OCI-LY7 (cell line): ENCODE measurements at regions not wholly inside any gene's neighbourhood (a gene's known extent, or its start where the extent isn't known, plus 50 kb on each side); places are given as distances from the start of the nearest gene placed in this dataset.

ENCODE experiments used
- BruUV-seq: library from RNA; stranded (reverse); fragments of 400-500 nt; replicated peaks from 2 replicates; lab custom pipeline; 2021; lab: Mats Ljungman, UMichigan
- CTCF ChIA-PET: fragments of 300-600 bp; sonication (Branson Sonifier 250); formaldehyde crosslinking; loops from one replicate; lab custom pipeline; 2022; ENCODE audit warnings: antibody characterized with exemption; ENCODE audit not compliant: unreplicated experiment; lab: Charles Lee
- POLR2A ChIA-PET: fragments of 300-600 bp; sonication (Branson Sonifier 250); formaldehyde crosslinking; loops from one replicate; lab custom pipeline; 2022; ENCODE audit warnings: antibody characterized with exemption; lab: Charles Lee
- DNase-seq: peaks from one replicate; pipeline ENCODE4 v3.0.0-alpha.2; 2015; ENCODE audit warnings: low spot score
- H2AFZ ChIP-seq: fragments of 200-600 bp; sonication (generic), shearing (Covaris generic); 2 replicates; pipeline ENCODE4 v1.6.1; 2014; ENCODE audit warnings: mild to moderate bottlenecking, antibody characterized with exemption, low read length, moderate library complexity
- H3K27ac ChIP-seq: fragments of 200-600 bp; sonication (generic); 2 replicates; pipeline ENCODE4 v1.5.1; 2014; ENCODE audit warnings: mixed run types, low read depth, mild to moderate bottlenecking, moderate library complexity, low read length, inconsistent platforms; ENCODE audit not compliant: poor library complexity, severe bottlenecking
- H3K36me3 ChIP-seq: fragments of 200-600 bp; sonication (generic); 2 replicates; pipeline ENCODE4 v1.6.1; 2014; ENCODE audit warnings: mild to moderate bottlenecking, antibody characterized with exemption, low read length, moderate library complexity, mixed read lengths; ENCODE audit not compliant: insufficient read depth
- H3K4me1 ChIP-seq: fragments of 200-600 bp; sonication (generic); 2 replicates; pipeline ENCODE4 v1.5.1; 2014; ENCODE audit warnings: mild to moderate bottlenecking, low read length; ENCODE audit not compliant: insufficient read depth, poor library complexity, severe bottlenecking
- H3K4me2 ChIP-seq: fragments of 200-600 bp; sonication (generic); 2 replicates; pipeline ENCODE4 v1.6.1; 2014; ENCODE audit warnings: mild to moderate bottlenecking, low read length
- H3K4me3 ChIP-seq: fragments of 200-600 bp; sonication (generic); 2 replicates; pipeline ENCODE4 v1.5.1; 2014; ENCODE audit warnings: mild to moderate bottlenecking, low read depth, low read length; ENCODE audit not compliant: poor library complexity, severe bottlenecking
- H3K79me2 ChIP-seq: fragments of 200-600 bp; sonication (generic); 2 replicates; pipeline ENCODE4 v1.6.1; 2016; ENCODE audit warnings: low read depth, mild to moderate bottlenecking, low read length, moderate library complexity, mixed read lengths; ENCODE audit not compliant: insufficient read depth
- H3K9me2 ChIP-seq: fragments of 200-600 bp; sonication (generic); 2 replicates; pipeline ENCODE4 v1.6.1; 2016; ENCODE audit warnings: mild to moderate bottlenecking, low read length, mixed read lengths; ENCODE audit not compliant: insufficient read depth
- H3K9me3 ChIP-seq: fragments of 200-600 bp; sonication (generic); 2 replicates; pipeline ENCODE4 v1.6.1; 2014; ENCODE audit warnings: mild to moderate bottlenecking, mixed run types, low read length, mixed read lengths
- H4K20me1 ChIP-seq: fragments of 200-600 bp; sonication (generic); 2 replicates; pipeline ENCODE4 v1.6.1; 2014; ENCODE audit warnings: mild to moderate bottlenecking, antibody characterized with exemption, low read length, moderate library complexity, mixed read lengths; ENCODE audit not compliant: insufficient read depth
- EZH2phosphoT487 ChIP-seq: fragments of 200-600 bp; sonication (generic); IDR thresholded peaks from 2 replicates; pipeline ENCODE4 v1.6.1; 2018; ENCODE audit warnings: low read depth, borderline replicate concordance, mild to moderate bottlenecking, mixed run types, antibody characterized with exemption, low read length, moderate library complexity, mixed read lengths
- intact Hi-C: fragments of 100-400 bp; cut with micrococcal nuclease; formaldehyde crosslinking; loops from one replicate; pipeline ENCODE4 v1.10.0; 2022; ENCODE audit not compliant: unreplicated experiment
- TF ChIP-seq, protein P1 (sequence below): fragments of 200-600 bp; sonication (generic); conservative IDR thresholded peaks from 2 replicates; pipeline ENCODE4 v1.5.1; 2014; ENCODE audit warnings: mild to moderate bottlenecking, antibody characterized with exemption, low read length, moderate library complexity, mixed read lengths

DNA sequence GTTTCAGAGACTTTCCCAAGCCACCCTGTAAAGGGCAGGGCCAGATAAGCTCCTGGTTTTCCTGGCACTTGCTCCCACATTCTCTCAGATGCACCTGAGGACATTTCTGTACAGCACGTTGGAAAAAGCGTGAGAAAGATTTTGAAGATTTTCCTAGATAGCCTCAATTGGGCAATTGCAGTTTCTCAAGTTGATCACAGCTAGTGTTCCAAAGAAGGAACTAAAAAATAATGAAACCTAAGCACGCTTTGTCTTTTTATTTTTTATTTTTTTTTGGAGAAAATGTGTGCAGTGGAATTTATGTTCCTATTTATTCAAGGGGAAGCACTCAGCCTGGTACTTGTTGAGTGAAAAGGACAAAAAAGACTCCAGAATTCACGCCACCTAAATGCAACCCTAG lies 429.1 kb downstream of the RNF144A start:
- no peaks in the 10 kb centered on the region for H3K4me1 ChIP-seq
- H3K79me2 ChIP-seq = no peaks in the 10 kb centered on the region
- DNase-seq = no peak
- H3K4me2 ChIP-seq = no peak overlapping the region
- H3K9me3 ChIP-seq = no peaks in the 10 kb centered on the region
- no peak overlapping the region for H3K4me3 ChIP-seq
- ChIA-PET CTCF (no interaction called here), POLR2A (interaction anchor here (0.6 kb wide), 1 partner anchor 284 kb away, joined by 3 read pairs; no protein-coding TSS in a partner anchor)
- no peak overlapping the region for H2AFZ ChIP-seq
- H3K27ac ChIP-seq = no peak overlapping the region
- TF ChIP-seq, protein P1, sequence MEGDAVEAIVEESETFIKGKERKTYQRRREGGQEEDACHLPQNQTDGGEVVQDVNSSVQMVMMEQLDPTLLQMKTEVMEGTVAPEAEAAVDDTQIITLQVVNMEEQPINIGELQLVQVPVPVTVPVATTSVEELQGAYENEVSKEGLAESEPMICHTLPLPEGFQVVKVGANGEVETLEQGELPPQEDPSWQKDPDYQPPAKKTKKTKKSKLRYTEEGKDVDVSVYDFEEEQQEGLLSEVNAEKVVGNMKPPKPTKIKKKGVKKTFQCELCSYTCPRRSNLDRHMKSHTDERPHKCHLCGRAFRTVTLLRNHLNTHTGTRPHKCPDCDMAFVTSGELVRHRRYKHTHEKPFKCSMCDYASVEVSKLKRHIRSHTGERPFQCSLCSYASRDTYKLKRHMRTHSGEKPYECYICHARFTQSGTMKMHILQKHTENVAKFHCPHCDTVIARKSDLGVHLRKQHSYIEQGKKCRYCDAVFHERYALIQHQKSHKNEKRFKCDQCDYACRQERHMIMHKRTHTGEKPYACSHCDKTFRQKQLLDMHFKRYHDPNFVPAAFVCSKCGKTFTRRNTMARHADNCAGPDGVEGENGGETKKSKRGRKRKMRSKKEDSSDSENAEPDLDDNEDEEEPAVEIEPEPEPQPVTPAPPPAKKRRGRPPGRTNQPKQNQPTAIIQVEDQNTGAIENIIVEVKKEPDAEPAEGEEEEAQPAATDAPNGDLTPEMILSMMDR = no peak
- no peak for TF ChIP-seq EZH2phosphoT487
- no TSS peak for BruUV-seq
- no peaks in the 10 kb centered on the region for H3K36me3 ChIP-seq
- H4K20me1 ChIP-seq = no peaks in the 10 kb centered on the region
- intact Hi-C loops = no loop called here
- no peaks in the 10 kb centered on the region for H3K9me2 ChIP-seq

DNA sequence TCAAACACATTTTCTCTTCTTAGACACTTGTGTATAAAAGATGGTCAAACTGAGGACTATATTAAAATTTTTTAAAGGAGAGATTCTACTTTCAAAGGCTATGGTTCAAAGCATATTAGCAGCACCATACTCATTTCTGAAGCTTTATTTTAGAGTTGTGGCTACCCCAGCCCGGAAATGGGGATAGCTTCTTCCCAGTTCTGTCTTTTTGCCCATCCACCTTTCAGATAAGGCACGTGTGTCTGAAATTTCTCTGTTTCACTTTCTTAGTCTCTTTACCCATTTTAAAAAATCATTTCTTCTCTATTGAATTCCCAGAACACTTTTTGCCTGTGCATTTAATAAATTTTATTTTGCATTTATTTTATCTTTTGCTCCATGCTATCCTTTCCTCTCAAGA lies 431.5 kb downstream of the RNF144A start:
- intact Hi-C loops = no loop called here
- Histone ChIP-seq H3K4me2 (no peak overlapping the region), H3K9me3 (no peaks in the 10 kb centered on the region), H3K4me1 (no peaks in the 10 kb centered on the region), H3K4me3 (no peak overlapping the region), H3K9me2 (no peaks in the 10 kb centered on the region), H3K27ac (no peak overlapping the region), H4K20me1 (no peaks in the 10 kb centered on the region), H2AFZ (no peak overlapping the region), H3K79me2 (no peaks in the 10 kb centered on the region), H3K36me3 (no peaks in the 10 kb centered on the region)
- DNase-seq = no peak
- POLR2A ChIA-PET = no interaction called here
- CTCF ChIA-PET = no interaction called here
- no TSS peak for BruUV-seq
- TF ChIP-seq EZH2phosphoT487 = no peak
- TF ChIP-seq, protein P1 = no peak

DNA sequence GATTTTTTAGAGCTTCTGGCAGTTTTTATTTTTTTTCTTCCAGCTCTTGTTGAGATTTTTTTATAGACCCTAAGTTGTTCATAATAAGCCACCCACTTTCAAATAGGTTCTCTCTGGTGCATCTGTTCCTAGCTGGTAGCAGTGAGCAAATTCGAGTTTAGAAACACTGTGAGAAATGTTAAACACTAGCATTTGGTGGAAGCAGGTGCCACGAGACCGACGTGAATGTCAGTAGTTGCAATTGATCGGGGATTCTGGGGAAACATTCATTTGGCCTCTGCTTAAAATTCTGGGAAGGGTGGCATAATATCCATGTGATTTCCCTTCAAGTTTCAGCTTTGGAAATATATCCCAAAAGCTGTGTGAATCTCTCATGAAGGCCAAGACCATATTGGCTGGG lies 435.0 kb downstream of the RNF144A start:
- CTCF ChIA-PET = no interaction called here
- no peak for DNase-seq
- Histone ChIP-seq H3K36me3 (no peaks in the 10 kb centered on the region), H3K9me3 (no peaks in the 10 kb centered on the region), H3K9me2 (no peaks in the 10 kb centered on the region), H3K4me1 (no peaks in the 10 kb centered on the region), H3K27ac (no peak overlapping the region), H3K4me2 (no peak overlapping the region), H3K79me2 (no peaks in the 10 kb centered on the region), H2AFZ (no peak overlapping the region), H4K20me1 (no peaks in the 10 kb centered on the region), H3K4me3 (no peak overlapping the region)
- POLR2A ChIA-PET = interaction anchor here (0.7 kb wide), 1 partner anchor 509 kb away, joined by 3 read pairs; no protein-coding TSS in a partner anchor
- no peak for TF ChIP-seq EZH2phosphoT487
- TF ChIP-seq, protein P1 = no peak
- intact Hi-C loops = no loop called here
- no TSS peak for BruUV-seq
